OCI-M1 (cell line): ENCODE measurements at regions not wholly inside any gene's neighbourhood (a gene's known extent, or its start where the extent isn't known, plus 50 kb on each side); places are given as distances from the start of the nearest gene placed in this dataset.

Experiments used
- DNase-seq: peaks from one replicate; lab custom pipeline; 2025; lab: John Stamatoyannopoulos, UW

DNA sequence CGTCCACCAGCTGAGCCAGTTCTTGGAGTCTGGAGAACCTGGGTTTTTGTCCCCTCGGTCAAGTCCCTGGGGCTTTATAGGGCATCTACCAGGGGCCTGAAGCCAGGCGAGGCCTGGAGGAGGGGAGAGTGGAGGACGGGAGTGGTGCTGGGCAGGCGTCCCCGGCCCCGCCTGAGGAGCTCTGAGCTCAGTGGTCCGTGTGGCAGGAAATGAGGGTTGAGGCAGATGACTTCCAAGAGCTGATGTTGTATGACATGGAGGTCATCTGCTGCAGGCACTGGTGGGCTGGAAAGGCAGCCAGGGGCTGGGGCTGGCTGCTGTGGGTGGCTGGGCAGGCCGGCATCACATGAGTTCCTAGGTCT is 118.5 kb upstream of the HS6ST1 start:
- DNase-seq, result no peak

GRCh38 chr2:128438091-128438490 is 119.4 kb upstream of the HS6ST1 start:
- no peak for DNase-seq

DNA sequence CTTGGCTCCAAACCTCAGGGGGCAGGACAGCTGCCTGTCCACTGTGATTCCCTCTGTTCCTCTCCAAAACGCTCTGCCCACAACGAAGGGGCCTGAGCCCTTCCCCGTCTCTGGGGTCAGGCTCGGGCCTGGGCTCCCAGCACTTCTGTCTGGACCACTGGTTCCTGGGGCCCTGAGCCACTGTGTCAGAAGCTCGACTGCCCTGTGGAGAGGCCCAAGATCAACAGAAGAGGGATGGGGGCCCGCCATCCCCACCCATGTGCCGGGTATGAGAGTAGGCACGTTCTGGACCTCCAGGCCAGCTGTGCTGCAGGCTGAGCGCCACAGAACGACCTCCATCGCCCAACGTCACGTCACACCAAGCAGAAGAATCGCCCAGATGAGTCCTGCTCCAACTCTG is 119.9 kb upstream of the HS6ST1 start:
- no peak for DNase-seq

DNA sequence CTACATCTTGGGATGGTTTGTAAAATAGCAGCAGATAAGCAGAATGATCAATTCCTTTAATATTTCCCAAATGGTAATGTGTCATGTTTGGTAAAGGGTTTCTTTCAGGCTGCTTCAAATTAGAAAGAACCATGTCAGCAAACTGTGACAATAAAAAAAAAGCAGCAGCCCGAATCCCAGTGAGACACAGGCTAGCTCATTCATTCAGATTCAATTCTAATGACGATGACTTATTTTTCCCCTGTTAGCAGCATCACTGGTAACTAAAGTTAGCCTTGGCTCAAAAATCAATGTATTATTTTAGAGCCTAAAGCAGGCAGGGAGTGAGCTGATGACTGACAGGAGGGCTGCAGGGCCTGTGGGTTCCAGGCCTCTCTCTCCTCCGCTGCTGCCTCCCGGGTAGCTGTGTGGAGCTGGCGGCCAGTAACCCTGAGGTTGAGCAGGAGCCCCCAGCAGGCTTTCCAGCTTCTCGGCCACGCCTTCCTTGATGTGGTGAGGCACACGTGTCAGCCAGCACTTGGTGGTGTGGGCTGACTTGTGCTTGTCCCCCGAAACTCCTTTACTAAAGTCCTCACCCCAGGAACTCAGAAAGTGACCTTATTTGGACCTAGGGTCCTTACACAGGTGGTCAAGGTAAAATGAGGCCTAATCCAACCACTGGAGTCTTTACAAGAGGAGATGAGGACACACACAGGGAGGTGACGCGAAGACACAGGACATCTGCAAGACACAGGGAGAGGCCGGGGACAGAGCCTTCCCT is 120.5 kb upstream of the HS6ST1 start:
- DNase-seq, result no peak

DNA sequence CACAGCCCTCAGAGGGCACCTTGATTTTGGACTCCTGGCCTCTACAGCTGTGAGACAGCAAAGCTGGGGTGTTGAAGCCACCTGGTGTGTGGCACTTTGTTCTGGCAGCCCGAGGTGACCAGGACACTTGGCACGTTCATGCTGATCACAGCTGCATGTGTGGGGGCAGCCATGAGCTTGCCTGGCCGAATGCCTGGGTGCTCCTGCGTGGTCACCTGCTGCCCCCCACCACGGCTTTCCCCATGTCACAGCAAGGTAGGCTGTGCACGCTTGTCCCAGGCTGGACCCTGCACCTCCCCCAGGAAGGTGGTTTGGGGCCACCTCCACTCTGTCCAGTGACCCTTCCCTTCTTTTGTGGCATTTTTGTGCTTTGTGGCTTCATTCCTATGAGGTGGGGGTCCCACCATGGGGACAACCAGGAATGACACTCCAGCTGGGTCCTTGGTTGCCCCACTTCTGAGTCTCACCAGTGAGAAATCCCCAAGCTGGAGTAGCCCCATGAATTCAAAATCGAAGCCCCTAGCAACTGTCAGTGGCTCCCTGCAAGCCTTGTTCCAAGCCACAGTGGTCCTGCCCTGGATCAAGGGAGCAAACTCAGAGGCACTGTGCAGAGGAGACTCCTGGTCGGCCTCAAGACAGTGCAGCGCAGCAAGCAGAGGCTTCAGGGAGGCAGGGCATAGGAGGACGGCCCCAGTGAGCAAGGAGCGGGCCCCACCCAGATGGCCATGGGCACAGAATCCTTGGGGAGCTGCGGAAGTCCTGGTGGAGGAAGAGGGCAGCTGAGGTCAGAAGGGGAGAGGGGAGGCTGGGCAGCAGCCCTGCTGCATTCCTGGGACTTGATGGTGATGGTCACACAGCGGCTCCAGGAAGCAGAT is 121.4 kb upstream of the HS6ST1 start:
- DNase-seq, result no peak

- DNase-seq, result no peak
These were observed 122.1 kb upstream of the HS6ST1 start for GRCh38 chr2:128440666-128441340.

DNA sequence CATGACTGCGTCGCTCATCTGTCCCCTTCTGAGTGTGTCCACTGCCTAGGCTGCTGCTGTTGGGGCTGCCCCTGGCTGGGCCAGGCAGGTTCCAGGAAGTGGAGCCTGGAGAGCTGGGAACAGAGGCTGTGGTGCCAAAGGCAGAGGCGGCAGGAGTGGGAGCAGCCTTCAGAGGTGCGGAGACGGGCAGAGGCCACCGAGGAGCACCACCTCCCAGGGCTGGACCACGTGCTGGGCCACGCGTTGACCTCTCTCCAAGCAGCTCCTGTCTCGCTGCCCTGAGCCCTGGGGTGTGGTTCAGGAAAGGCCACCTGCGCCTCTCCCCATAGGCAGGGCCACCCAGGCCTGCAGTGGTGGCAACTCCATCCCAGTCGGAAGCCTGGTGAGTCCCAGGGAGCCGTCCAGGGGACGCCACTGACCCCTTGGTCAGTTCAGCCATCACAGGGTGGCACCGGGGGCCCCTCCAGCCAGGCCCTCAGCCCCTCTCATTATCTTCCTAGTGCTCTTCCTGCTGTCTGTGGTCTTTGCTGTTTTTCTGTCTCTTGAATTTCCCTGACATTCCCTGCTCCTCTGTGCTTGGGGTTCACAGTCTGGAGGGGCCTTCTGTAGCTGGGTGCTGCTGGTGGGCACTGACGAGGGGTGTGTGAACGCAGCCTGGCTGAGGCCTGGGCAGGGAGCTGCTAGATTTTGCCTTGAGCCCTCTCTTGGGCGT is 122.8 kb upstream of the HS6ST1 start:
- DNase-seq, result no peak

- DNase-seq, result peak; percentile 82
These were observed 123.5 kb upstream of the HS6ST1 start for GRCh38 chr2:128442053-128442751.

- DNase-seq, result peak; percentile 82
These were observed 124.2 kb upstream of the HS6ST1 start for GRCh38 chr2:128442891-128443302.

GRCh38 chr2:128444121-128444771 is 125.6 kb upstream of the HS6ST1 start:
- DNase-seq, result no peak

GRCh38 chr2:128444816-128445522 is 126.3 kb upstream of the HS6ST1 start:
- no peak for DNase-seq

DNA sequence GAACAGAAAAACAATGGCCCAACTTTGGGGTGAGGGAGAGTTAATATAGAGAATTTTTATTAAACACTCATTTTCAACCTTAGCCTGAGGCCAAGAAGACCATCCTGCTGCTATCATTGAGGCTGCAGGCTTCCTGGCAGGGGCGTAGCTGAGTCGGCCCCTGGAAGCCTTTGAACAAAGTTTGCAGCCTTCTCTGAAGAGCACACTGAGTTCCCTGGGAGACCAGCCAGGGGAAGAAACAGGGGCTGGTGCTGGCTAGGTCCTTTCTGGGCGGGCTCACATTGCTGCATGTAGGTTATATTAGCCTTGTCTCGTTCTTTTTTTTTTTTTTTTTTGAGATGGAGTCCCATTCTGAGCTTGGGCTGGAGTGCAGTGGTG is 126.8 kb upstream of the HS6ST1 start:
- DNase-seq, result no peak

GRCh38 chr2:128446049-128446873 is 127.6 kb upstream of the HS6ST1 start:
- DNase-seq, result peak; percentile 58

DNA sequence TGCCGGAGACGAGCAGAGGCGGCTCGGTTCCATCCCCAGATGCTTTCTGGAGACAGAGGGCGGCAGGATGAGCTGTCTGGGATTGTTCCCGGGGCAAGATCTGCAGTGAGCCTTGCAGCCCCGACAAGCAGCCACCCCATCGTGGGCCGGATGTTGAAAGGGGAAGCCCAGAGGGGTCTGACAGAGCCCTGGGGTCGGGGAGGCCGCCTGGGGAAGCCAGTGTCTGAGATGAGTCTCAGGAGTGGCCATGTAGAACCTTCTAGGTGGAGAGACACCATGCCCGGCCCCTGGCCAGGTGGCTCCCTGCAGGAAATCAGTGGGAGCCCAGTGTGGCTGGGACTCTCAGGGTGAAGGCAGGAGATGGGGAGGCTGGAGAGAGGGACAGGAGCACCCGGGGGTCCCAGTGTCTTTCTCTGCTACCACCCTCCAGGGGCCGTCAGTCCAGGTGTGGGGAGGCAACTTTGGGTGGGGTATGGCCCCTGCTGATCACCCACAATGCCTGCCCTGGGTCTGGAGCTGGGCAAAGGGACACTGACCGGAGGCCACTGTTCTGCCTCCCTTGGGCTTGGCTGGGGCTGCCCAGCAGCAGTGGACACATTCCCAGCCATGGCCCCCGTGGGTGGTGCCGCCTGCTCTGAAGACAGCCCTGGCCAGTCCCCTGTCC is 128.3 kb upstream of the HS6ST1 start:
- no peak for DNase-seq

DNA sequence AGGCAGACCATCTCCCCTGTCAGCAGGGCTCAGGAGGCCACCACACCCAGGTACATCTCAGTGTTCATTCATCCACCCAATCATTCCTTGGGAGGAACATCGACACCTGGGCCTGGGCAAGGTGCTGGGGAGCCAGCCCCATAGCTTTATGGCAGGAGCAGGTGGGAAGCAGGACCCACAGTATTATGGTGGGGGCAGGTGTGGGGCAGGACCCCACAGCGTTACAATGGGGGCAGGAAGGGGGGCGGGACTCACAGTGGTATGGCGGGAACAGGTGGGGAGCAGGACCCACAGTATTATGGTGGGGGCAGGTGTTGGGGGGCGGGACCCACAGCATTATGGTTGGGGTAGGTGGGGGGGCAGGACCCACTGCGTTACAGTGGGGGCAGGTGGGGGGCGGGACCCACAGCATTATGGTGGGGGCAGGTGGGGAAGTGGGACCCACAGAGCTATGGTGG is 128.9 kb upstream of the HS6ST1 start:
- DNase-seq, result no peak

GRCh38 chr2:128448331-128449225 is 129.9 kb upstream of the HS6ST1 start:
- no peak for DNase-seq

GRCh38 chr2:128449226-128450061 is 130.8 kb upstream of the HS6ST1 start:
- DNase-seq, result no peak
